Smooth muscle cell (in vitro differentiated cells): ENCODE measurements at regions not wholly inside any gene's neighbourhood (a gene's known extent, or its start where the extent isn't known, plus 50 kb on each side); places are given as distances from the start of the nearest gene placed in this dataset.

Experiments used
- DNase-seq: peaks from one replicate; lab custom pipeline; 2025; ENCODE audit not compliant: unreplicated experiment; lab: John Stamatoyannopoulos, UW
- H2AFZ ChIP-seq: fragments of 200-600 bp; sonication (generic); 2 replicates; pipeline ENCODE4 v1.6.0; 2016; ENCODE audit warnings: antibody characterized with exemption, low read depth, mild to moderate bottlenecking
- H3F3A ChIP-seq: fragments of 200-600 bp; sonication (generic); 2 replicates; pipeline ENCODE4 v1.6.0; 2017; ENCODE audit warnings: antibody characterized with exemption, low read depth
- H3K27ac ChIP-seq: fragments of 200-600 bp; sonication (generic); 2 replicates; pipeline ENCODE4 v1.5.1; 2016; ENCODE audit warnings: low read depth, mild to moderate bottlenecking
- H3K27me3 ChIP-seq: fragments of 200-600 bp; sonication (generic); 2 replicates; pipeline ENCODE4 v1.6.1; 2016; ENCODE audit warnings: low read depth, mild to moderate bottlenecking
- H3K36me3 ChIP-seq: fragments of 200-600 bp; sonication (generic); 2 replicates; pipeline ENCODE4 v1.5.1; 2016; ENCODE audit warnings: low read depth
- H3K4me1 ChIP-seq: fragments of 200-600 bp; sonication (generic); 2 replicates; pipeline ENCODE4 v1.5.1; 2016; ENCODE audit warnings: low read depth
- H3K4me2 ChIP-seq: fragments of 200-600 bp; sonication (generic); 2 replicates; pipeline ENCODE4 v1.6.0; 2016; ENCODE audit warnings: mild to moderate bottlenecking
- H3K4me3 ChIP-seq: fragments of 200-600 bp; sonication (generic); 2 replicates; pipeline ENCODE4 v1.5.1; 2016; ENCODE audit warnings: mild to moderate bottlenecking
- H3K79me2 ChIP-seq: fragments of 200-600 bp; sonication (generic); 2 replicates; pipeline ENCODE4 v1.6.0; 2016; ENCODE audit warnings: low read depth, mild to moderate bottlenecking
- H3K9ac ChIP-seq: fragments of 200-600 bp; sonication (generic); 2 replicates; pipeline ENCODE4 v1.6.0; 2016; ENCODE audit warnings: low read depth
- H3K9me3 ChIP-seq: fragments of 200-600 bp; sonication (generic); replicated peaks from 2 replicates; pipeline ENCODE4 v1.5.1; 2016; ENCODE audit warnings: low read depth
- H4K20me1 ChIP-seq: fragments of 200-600 bp; sonication (generic); 2 replicates; pipeline ENCODE4 v1.6.0; 2016; ENCODE audit warnings: low read depth
- WGBS: methylation state at CpG from one replicate; pipeline ENCODE4 v1.1.7; 2016; ENCODE audit warnings: low lambda C conversion rate; 5-methylcytosine and 5-hydroxymethylcytosine counted together
- TF ChIP-seq, protein P1 (sequence below): fragments of 200-600 bp; sonication (generic); IDR thresholded peaks from 2 replicates; pipeline ENCODE4 v1.5.1; 2017; ENCODE audit warnings: borderline replicate concordance, mild to moderate bottlenecking, antibody characterized with exemption; ENCODE audit not compliant: insufficient read depth, poor library complexity, severe bottlenecking

DNA sequence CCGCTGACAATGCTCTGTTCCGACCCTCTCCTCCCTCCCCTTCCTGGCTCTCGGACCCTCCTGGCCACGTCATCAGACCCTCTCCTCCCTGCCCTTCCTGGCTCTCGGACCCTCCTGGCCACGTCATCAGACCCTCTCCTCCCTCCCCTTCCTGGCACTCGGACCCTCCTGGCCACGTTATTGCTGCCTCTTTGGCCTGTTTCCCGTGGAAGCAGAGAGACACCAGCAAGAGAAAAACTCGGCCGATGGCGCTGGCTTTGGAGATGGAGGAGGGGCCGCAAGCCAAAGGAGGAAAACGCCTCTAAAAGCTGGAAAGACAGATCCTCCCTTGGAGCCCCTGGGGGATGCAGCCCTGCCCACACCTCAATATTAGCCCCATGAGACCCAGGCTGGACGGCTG, 463.3 kb downstream of the BRD1 start:
- H3K4me2 ChIP-seq: no peak overlapping the region
- no peak for DNase-seq

DNA sequence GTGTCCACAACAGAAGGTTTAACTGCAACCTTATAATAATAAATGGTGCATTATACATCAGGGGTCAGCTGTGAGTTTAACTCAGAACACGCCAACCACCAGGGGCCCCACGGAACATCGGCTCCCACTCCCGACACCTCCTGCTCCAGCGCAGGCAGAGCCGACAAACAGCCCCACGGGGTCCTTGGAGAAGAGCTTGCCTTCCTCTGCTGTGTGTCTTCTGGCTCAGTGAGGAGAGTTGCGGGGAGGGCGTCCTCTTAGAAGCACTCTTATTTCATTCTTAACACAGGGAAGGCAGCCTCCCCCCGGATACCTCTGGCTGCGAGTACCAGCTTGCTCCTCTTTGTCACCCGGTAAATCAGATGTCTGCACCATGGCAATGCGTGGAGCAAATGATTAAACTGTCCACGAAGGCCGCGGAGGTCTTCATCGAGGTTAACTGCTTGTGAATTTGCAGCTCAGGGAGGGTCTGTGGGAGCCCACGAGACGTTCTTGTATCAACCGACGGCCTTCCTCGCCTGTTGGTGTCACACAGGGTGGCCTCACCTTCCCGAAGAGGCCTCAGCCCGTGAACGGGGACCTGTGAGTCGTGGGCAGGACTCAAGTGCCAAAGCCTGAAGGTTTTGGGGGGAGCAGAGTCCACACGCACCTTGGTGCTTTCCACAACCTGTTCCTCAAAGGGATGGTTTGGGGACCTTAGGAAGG, 464.0 kb downstream of the BRD1 start:
- H3K27me3 ChIP-seq: peaks cover 5% of the 10 kb centered on the region
- 95% methylated on average over 27 of the region's 27 CpGs for WGBS
- H3F3A ChIP-seq: no peaks in the 10 kb centered on the region
- H2AFZ ChIP-seq: no peak overlapping the region
- TF ChIP-seq, protein P1, sequence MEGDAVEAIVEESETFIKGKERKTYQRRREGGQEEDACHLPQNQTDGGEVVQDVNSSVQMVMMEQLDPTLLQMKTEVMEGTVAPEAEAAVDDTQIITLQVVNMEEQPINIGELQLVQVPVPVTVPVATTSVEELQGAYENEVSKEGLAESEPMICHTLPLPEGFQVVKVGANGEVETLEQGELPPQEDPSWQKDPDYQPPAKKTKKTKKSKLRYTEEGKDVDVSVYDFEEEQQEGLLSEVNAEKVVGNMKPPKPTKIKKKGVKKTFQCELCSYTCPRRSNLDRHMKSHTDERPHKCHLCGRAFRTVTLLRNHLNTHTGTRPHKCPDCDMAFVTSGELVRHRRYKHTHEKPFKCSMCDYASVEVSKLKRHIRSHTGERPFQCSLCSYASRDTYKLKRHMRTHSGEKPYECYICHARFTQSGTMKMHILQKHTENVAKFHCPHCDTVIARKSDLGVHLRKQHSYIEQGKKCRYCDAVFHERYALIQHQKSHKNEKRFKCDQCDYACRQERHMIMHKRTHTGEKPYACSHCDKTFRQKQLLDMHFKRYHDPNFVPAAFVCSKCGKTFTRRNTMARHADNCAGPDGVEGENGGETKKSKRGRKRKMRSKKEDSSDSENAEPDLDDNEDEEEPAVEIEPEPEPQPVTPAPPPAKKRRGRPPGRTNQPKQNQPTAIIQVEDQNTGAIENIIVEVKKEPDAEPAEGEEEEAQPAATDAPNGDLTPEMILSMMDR: no peak
- H4K20me1 ChIP-seq: no peaks in the 10 kb centered on the region
- H3K79me2 ChIP-seq: no peaks in the 10 kb centered on the region
- no peak overlapping the region for H3K4me3 ChIP-seq
- H3K9me3 ChIP-seq: no peaks in the 10 kb centered on the region
- no peak overlapping the region for H3K9ac ChIP-seq
- DNase-seq: no peak
- H3K27ac ChIP-seq: no peak overlapping the region
- no peak overlapping the region for H3K4me2 ChIP-seq
- H3K36me3 ChIP-seq: no peaks in the 10 kb centered on the region
- H3K4me1 ChIP-seq: no peaks in the 10 kb centered on the region

More for the DNA sequence above, 463.3 kb downstream of the BRD1 start:
- H2AFZ ChIP-seq: no peak overlapping the region
- no peaks in the 10 kb centered on the region for H3K79me2 ChIP-seq
- H3K9me3 ChIP-seq: no peaks in the 10 kb centered on the region
- H3K4me3 ChIP-seq: no peak overlapping the region
- H3K9ac ChIP-seq: no peak overlapping the region
- WGBS: 88% methylated on average over 15 of the region's 15 CpGs
- H4K20me1 ChIP-seq: no peaks in the 10 kb centered on the region
- no peak overlapping the region for H3K27ac ChIP-seq
- H3K36me3 ChIP-seq: no peaks in the 10 kb centered on the region
- no peaks in the 10 kb centered on the region for H3F3A ChIP-seq
- peaks cover 5% of the 10 kb centered on the region for H3K27me3 ChIP-seq
- no peaks in the 10 kb centered on the region for H3K4me1 ChIP-seq
- TF ChIP-seq, protein P1: no peak

DNA sequence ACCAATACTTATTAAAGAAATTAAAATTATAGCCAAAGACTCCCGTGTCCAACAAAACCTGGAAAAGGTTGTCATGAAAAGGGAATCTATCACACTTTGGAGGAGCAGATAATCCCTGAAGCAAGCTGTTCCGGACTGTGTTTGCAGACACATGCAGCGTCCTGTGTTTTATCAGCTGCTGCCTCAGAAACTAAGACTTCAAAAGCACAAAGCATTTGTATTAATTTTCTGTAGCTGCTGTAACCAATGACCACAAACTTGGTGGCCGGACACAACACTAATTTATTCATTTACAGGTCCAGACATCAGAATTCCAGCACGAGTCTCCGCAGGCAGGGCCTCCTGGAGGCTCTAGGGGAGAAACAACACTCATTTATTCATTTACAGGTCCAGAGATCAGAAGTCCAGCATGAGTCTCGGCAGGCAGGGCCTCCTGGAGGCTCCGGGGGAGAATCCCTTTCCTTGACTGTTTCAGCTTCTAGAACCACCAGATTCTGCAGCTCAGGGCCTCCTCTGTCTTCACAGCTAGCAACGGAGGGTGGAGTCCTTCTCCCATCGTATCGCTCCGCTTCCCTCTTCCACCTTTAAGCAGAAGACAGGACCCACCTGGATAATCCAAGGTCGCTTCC, 465.3 kb downstream of the BRD1 start:
- H3K9me3 ChIP-seq: no peaks in the 10 kb centered on the region
- no peaks in the 10 kb centered on the region for H3F3A ChIP-seq
- H3K9ac ChIP-seq: no peak overlapping the region
- DNase-seq: no peak
- H3K4me2 ChIP-seq: no peak overlapping the region
- peaks cover 5% of the 10 kb centered on the region for H3K27me3 ChIP-seq
- no peaks in the 10 kb centered on the region for H3K79me2 ChIP-seq
- 75% methylated on average over 13 of the region's 13 CpGs for WGBS
- H3K4me1 ChIP-seq: no peaks in the 10 kb centered on the region
- TF ChIP-seq, protein P1: no peak
- no peak overlapping the region for H3K27ac ChIP-seq
- no peak overlapping the region for H3K4me3 ChIP-seq
- H4K20me1 ChIP-seq: no peaks in the 10 kb centered on the region
- no peaks in the 10 kb centered on the region for H3K36me3 ChIP-seq
- no peak overlapping the region for H2AFZ ChIP-seq
